BJ (cell line): ENCODE measurements at regions not wholly inside any gene's neighbourhood (a gene's known extent, or its start where the extent isn't known, plus 50 kb on each side); places are given as distances from the start of the nearest gene placed in this dataset.
"Not testable (repeated sequence)": the region's sequence is repeated elsewhere in the genome, so short reads cannot be mapped to it uniquely, and the experiment has no call there.

Experiments used
- CTCF ChIA-PET: fragments of 350-600 bp; formaldehyde crosslinking; extraction: SDS; loops from one replicate; lab custom pipeline; 2021; ENCODE audit warnings: antibody characterized with exemption, inconsistent platforms; lab: Yijun Ruan, JAX
- POLR2A ChIA-PET: fragments of 300-600 bp; sonication (Branson Sonifier 250); formaldehyde crosslinking; extraction: SDS; loops from one replicate; lab custom pipeline; 2021; ENCODE audit warnings: antibody characterized with exemption; lab: Charles Lee
- DNase-seq: peaks from one replicate; pipeline ENCODE4 v3.0.0-alpha.2; 2011; ENCODE audit warnings: low read depth
- H3K27me3 ChIP-seq: 2 replicates; pipeline ENCODE4 v1.6.0; 2011; ENCODE audit warnings: low read length; ENCODE audit not compliant: control insufficient read depth, insufficient read depth
- H3K36me3 ChIP-seq: 2 replicates; pipeline ENCODE4 v1.5.1; 2011; ENCODE audit warnings: low read length; ENCODE audit not compliant: control insufficient read depth, insufficient read depth
- H3K4me3 ChIP-seq: 2 replicates; pipeline ENCODE4 v1.5.1; 2011; ENCODE audit warnings: low read depth, mild to moderate bottlenecking, control low read depth, low read length
- CTCF ChIP-seq: IDR thresholded peaks from 2 replicates; pipeline ENCODE4 v1.5.1; 2011; ENCODE audit warnings: low read depth, mild to moderate bottlenecking, control low read depth, inconsistent platforms, low read length, moderate library complexity; ENCODE audit not compliant: insufficient read depth

GRCh38 chr6:150755524-150755923 is 110.0 kb upstream of the MTHFD1L start:
- CTCF ChIA-PET = no interaction called here
- POLR2A ChIA-PET = no interaction called here
- DNase-seq = no peak
- TF ChIP-seq CTCF = no peak
- Histone ChIP-seq H3K27me3 (no peaks in the 10 kb centered on the region), H3K4me3 (no peak overlapping the region), H3K36me3 (no peaks in the 10 kb centered on the region)

GRCh38 chr6:150756173-150756572 is 109.3 kb upstream of the MTHFD1L start:
- no peak for TF ChIP-seq CTCF
- Histone ChIP-seq H3K27me3 (no peaks in the 10 kb centered on the region), H3K4me3 (no peak overlapping the region), H3K36me3 (no peaks in the 10 kb centered on the region)
- CTCF ChIA-PET = no interaction called here
- POLR2A ChIA-PET = no interaction called here
- DNase-seq = no peak

- H3K27me3 ChIP-seq, H3K4me3 ChIP-seq, CTCF ChIA-PET, DNase-seq, H3K36me3 ChIP-seq, POLR2A ChIA-PET: not testable (repeated sequence)
These were observed 107.7 kb upstream of the MTHFD1L start for GRCh38 chr6:150757807-150758206.

GRCh38 chr6:150759483-150759882 is 106.0 kb upstream of the MTHFD1L start:
- POLR2A ChIA-PET = no interaction called here
- no peak for DNase-seq

GRCh38 chr6:150761771-150762170 is 103.7 kb upstream of the MTHFD1L start:
- no peak for TF ChIP-seq CTCF
- no peaks in the 10 kb centered on the region for H3K27me3 ChIP-seq
- DNase-seq = no peak
- POLR2A ChIA-PET = no interaction called here
- no peak overlapping the region for H3K4me3 ChIP-seq
- CTCF ChIA-PET = interaction anchor here (0.6 kb wide), 1 partner anchor 16 kb away, joined by 4 read pairs; no protein-coding TSS in a partner anchor
- no peaks in the 10 kb centered on the region for H3K36me3 ChIP-seq

More at GRCh38 chr6:150759483-150759882, 106.0 kb upstream of the MTHFD1L start:
- no peaks in the 10 kb centered on the region for H3K27me3 ChIP-seq
- CTCF ChIA-PET = interaction anchor here (1.7 kb wide), 1 partner anchor 10 kb away, joined by 5 read pairs; no protein-coding TSS in a partner anchor
- no peak overlapping the region for H3K4me3 ChIP-seq
- TF ChIP-seq CTCF = no peak
- H3K36me3 ChIP-seq = no peaks in the 10 kb centered on the region
